SK-N-DZ (cell line): ENCODE measurements at regions not wholly inside any gene's neighbourhood (a gene's known extent, or its start where the extent isn't known, plus 50 kb on each side); places are given as distances from the start of the nearest gene placed in this dataset.

Experiments
- DNase-seq: peaks from one replicate; pipeline ENCODE4 v3.0.0-alpha.2; 2015; ENCODE audit warnings: low spot score

DNA sequence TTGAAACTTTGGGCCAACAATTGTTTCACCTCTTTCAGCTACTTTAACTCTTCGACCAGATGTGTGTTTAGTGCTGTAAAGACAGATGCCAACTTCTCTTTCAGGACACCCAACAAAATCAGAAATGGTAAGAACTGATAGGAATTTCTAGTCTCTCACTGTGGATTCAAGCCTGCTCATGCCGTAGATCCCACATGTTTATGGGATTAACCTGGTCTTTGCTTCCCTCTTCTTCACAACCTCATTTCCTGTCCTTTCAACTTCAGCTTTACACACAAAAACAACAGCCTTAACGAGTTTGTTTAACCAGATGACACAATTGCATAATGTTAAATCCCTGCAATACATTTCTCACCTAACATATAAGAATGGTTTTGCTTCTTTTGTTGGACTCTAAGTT lies 1031.9 kb upstream of the LRFN5 start:
- DNase-seq = no peak

DNA sequence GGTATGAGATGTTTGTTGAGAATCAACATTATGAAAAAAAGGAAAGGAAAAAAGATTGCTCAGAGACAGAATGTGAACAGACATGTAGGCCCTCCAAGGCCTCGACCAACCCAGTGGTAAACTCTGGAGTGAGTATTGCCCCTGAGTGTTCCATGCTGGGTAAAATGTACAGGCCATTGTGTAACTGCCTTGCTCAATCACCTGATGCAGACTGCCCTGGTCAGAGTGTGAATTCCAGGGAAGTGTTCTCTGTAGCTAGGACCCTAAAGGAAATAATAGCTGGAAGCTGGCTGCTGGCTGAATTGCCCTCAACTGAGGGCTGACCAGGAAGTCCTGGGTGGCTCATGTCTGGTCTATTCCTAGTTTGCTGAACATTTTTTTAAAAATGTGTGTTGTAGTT lies 1081.4 kb upstream of the LRFN5 start:
- no peak for DNase-seq

DNA sequence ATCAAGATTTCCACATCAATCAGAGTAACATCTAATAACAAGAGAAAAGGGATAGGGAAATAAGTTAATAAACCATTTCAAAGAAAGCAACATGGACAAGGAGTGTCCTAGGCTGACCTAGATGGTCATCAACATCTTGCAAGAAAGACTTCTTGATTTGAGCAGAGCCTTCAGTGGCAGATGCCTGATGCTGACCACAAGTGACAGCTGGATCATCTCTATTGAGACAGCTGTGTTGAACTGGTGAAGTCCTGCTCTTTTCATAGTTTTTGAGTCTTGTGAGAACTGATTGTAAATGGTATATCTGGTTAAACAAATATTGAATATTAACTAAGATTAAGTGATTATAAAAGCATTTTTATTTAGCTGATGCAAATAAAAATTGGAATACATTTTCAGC lies 1083.6 kb upstream of the LRFN5 start:
- DNase-seq = no peak

DNA sequence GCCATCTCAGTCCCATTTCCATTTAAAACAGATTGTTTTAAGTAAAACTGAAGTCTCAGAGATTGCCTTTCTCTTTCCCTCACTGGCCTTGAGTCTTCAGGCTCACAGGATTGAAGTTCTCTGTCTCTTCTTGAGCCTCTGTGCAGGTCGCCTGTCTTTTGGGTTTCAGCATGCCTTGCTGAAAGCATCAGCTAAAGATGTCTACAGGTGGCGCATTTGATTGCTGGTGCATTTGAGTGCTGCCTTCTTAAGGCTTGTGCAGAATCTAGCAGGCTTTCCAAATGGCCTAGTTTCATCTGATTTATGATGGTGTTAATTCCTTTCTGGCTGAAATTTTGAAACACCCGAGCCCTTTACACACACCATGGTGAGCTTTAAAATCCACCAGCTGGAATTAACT lies 1062.2 kb upstream of the FBXO33 start:
- no peak for DNase-seq

DNA sequence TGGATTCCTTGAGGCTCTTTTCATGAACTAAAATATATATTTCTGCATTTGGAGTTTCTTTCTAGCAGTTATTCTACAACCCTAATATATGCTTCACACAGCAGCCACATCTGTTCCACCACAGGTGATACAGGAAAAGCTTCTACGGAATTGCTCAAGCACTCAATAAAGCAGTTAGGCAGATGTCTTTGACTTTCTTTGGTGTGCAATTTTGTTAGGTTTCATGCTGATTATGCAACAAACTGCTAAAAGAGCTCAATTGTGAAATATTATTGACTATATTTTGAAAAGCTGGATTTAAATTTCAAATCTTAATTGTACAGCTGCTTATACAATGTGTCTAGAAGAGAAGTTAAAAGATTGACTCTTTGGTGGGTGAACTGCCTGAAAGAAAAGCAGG lies 1055.6 kb upstream of the FBXO33 start:
- no peak for DNase-seq

DNA sequence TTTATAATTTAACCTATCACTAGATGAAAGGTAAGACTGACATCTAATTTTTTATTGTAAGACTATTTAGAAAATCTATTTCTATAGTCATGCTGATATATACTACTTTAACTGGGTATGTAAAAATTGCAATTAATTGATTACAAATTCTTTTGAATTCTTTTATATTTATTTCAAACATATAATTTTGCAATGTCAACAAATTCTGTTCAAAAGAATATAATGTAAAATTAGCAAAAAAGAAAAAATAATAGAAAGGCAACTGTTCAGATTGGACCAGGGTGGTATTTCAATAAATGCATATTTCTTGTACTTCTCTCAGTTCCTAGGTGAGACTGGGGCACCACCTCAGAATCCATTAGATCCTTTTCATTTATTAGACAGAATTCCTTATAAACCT lies 1053.5 kb upstream of the FBXO33 start:
- no peak for DNase-seq

DNA sequence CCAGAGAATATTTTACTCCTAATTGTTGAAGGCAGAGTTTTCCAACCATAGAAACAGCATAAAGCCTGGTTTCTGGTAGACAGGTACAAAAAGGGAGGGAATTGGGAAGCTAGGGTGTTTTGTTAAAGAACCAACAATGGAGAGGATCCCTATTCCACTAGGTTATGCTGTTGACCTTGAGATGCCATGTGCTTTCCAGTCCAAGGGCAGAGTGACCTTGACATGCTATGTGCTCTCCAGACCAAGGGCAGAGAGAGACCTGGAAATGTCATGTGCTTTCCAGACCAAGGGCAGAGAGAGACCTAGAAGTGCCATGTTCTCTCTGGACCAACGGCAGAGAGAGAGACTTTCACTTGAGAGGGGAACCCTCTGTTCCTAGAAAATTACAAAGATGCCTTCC lies 1043.8 kb upstream of the FBXO33 start:
- no peak for DNase-seq

DNA sequence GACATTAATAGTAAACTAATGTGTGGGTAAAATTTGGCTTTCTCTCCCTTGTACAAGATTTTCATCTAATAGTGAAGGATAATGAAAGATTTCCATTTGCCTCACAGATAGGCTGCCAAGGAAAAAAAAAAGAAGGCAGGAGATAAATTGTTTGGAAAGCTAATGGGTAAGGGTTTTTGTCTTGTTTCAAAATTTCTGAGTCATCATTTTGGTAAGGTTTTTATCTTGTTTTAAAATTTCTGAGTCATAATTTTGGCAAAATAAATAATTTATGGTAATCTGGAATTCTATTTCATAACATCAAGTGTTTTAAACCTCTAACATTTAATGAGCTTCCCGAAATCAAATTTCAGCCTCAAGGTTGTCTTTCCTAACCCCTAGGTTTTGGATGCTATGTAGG lies 1035.7 kb upstream of the FBXO33 start:
- no peak for DNase-seq

DNA sequence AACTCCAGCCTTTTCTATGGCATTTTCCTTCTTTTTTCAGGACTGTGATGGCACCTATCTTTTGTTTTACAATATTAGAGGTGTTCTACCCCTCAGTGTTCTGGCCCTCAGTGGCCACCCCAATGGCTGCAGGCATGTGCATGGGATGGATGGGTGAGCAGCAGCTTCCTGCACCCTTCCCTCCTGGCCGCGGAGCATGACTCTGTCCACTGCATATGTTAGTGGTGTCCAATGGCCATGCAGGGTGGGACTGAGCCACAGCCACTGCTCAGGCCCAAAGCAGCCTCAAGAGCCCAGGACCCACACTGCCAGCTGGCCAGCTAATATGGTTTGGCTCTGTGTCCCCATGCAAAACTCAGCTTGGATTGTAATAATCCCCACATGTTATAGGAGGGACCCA lies 1032.3 kb upstream of the FBXO33 start:
- no peak for DNase-seq

DNA sequence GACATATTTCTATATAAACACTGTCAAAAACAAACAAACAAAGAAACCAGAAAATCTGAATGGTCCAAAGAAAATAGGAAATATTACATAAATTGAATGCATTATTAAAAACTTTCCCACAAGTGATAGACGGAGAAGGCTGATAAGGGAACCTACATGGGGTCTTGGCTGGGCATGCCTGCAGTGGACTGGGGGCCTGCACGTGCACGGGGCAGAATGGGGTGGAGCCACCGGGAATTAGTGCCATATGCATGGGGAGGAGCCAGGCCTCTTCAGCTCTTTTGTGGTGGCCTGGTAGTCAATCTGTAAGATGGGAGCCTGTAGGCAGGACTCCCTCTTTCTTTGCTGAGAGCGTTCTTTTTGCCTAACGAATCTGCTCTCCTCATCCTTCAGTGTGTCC lies 1031.7 kb upstream of the FBXO33 start:
- DNase-seq = no peak

DNA sequence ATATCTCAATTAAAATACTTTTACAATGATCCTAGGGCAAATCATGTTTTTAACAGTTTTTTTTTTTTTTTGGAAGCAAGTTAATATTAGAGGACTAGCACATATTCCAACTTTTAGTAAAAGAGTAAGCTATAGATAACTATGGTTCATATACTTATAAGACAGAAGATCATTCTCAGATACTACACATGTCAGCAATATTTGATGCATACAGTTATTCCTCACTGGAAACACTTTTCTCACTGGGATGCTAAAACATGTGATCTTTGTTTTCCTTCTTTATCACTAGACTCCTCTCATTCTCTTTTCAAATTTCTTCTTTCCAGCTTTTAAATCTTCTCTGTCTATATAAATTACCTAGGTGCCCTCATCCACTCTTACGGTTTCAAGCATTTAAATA lies 1020.4 kb upstream of the FBXO33 start:
- DNase-seq = no peak

DNA sequence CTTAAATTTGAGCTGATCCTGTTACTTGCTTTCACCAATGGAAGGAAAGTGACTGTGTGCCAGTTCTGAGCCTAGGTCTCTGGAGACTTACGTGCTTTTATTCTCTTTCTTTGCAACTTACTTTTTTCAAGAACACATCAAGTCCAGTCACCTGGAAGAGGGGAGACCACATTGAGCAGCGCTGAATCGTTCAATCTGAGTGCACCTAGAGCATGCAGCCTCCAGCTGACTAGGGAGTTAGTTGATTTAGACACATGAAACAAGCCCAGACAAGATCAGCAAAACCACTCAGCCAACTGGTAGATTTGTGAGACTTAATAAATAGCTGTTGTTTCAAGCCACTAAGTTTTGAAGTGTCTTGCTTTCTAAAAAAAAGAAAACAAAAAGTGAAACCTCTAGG lies 1014.8 kb upstream of the FBXO33 start:
- no peak for DNase-seq

DNA sequence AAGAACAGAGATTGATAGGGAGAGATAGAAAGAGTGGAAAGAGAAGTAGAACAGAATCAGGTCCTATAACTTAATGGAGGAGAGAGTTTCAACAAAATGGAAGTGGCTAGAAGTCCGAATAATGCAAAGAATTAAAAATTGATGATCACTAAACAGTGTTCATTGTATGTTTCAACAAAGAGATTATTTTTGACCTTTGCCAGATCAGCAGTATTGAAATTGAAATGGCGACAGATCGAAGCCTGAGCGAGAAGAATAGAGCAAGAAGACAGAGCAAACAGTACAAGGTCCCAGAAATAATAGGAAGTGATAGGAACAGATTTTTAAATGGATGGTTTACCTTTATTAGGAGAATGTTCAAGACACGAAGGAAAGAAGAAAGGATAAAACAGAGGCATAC lies 1012.8 kb upstream of the FBXO33 start:
- no peak for DNase-seq

DNA sequence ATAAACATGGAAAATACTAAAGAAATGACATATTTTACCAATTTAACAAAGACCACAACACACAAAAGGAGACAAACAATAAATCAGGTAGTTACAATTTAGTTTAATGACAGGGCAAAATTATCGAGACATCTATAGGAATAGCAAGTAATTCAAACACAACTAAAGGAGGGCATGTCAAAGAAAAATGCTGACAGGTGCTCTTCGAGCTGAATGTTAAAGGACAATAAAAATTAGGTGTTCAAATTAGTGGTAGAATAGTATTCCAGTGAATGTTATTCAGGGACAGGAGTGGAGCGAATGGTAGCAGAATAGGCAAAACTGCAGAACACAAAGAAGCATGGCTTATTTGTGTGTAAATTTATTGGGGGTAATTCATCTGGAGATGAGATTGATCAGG lies 1004.3 kb upstream of the FBXO33 start:
- DNase-seq = no peak

DNA sequence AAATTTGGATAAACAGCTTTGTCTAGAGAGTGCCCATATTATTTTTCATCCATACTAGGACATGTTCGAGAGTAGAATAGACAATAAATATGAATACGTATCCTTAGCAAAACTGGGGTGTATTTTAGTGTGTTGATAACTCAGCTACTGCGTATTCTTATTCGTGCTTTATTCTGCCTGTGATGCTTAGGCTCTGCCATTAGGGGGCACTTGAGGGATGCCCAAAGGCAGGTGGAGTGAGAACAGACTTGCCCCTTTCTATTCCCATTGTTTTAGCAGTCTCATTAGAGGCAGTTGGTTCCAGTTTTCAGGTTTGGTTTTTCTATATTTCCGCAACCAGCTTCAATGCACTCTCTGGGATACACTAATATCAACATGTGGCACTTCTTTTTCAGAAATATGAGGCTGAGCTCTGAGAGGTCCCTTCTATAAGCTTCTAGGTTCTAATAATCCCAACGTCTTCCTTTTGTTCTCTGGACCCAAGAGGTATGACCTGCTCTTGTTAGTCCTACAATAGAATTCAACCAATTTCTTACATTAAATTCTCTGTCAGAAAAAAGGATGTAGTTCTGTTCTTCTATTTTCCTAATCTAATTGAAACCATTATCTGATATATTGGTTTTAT lies 985.7 kb upstream of the FBXO33 start:
- peak; percentile 36 for DNase-seq

DNA sequence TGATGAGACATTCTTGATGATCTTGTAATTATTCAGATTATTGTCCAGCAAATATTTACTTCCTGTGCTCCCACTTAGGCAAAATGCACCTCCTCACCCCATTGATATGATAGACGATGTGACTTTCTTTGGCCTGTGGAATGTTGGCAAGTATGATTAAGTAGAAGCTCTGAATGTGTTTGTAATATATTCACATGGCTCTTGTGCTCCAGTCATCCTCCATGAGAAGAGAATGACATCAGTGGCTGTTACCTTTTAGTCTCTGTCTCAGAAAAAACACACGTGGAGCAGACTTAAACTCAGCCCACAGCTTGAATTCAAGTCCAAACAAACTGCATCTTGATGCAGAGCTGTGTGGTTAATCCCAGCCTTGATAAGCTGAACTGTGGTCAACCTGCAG lies 984.3 kb upstream of the FBXO33 start:
- no peak for DNase-seq

DNA sequence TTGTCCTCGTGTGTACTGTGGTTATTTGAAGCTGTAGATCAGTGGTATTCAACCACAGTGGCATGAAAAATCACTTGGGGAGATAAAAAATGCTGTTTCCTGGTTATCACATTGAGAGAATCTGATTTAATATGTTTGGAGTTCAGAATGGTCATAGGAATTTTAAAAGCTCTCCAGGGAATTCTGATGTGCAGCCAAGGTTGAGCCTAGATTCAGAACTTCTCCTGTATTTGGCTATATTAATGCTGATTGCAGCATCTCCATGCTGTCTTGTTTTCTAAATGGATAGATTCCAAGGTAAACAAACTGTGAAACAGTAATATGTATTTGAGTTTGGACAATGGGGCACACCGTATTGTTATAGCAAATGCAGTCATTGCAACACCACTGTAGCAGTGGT lies 982.2 kb upstream of the FBXO33 start:
- no peak for DNase-seq

DNA sequence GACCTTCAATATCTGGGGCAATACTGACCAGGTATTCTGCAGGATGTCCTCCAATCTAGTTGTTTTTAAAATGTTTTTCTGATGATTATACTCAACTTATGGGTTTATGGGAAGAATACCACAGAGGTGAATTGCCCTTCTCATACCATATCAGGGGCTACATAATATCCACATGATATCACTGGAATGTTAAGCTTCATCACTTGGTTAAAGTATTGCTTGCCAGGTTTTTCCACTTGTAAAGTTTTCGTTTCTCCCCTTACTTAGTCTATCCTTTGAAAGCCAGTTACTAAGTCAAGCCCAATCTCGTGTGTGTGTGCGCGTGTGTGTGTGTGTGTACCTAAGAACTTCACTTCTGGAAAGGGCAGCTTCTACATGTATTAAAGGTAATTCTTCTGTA lies 980.9 kb upstream of the FBXO33 start:
- no peak for DNase-seq

DNA sequence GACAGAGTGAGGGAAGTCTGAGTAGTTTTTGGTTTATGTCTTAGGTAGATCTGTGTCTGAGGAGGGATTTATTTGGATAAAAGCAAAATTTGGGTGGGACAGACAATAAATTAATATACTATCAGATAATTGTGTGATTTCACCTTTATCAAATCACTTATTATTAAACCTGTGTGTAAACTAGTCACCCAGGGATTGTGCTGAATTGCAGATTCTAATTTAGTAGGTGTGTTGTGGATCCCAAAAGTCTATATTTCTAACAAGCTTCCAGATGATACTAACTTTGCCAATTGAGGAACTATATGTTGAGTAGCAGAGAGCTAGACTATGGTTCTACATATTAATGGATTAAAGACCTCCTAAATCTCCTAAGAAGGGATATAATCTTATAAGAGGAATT lies 978.5 kb upstream of the FBXO33 start:
- no peak for DNase-seq

DNA sequence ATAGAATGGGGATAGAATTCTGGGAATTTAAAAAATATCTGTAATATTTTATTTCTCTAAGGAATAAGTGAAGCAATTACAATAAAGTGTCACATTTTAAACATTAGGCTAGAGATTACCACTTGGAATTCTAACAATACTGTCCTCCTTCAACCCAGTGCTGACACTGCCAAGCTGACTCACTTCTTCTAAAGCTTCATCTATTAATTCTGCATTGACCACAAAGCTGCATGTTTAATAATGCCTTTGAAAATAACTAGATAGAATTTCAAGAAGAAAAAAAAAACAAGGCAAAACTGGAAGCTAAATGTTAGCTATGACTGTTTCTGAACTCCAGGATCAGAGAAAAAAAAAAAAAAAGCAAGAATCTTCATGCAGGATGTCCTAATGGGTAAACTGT lies 970.7 kb upstream of the FBXO33 start:
- no peak for DNase-seq

DNA sequence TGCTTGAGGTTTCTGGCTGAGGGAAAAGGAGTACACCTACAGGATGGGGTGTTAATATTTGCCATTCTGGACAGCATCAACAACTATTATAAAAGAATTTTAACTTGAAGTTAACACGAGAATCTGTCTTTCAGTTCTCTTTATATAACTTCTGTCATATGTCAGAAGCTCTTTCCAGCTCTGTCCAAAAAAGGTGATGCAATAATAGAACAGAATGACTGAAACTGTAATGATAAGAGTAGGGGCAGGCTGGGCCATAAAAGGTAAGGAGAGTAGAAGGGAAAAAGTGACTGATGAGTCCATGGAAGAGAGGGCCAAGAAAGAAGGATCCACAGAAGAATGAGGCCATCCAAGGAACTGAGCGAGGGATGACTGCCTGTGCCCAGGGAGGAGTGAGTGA lies 966.7 kb upstream of the FBXO33 start:
- no peak for DNase-seq

DNA sequence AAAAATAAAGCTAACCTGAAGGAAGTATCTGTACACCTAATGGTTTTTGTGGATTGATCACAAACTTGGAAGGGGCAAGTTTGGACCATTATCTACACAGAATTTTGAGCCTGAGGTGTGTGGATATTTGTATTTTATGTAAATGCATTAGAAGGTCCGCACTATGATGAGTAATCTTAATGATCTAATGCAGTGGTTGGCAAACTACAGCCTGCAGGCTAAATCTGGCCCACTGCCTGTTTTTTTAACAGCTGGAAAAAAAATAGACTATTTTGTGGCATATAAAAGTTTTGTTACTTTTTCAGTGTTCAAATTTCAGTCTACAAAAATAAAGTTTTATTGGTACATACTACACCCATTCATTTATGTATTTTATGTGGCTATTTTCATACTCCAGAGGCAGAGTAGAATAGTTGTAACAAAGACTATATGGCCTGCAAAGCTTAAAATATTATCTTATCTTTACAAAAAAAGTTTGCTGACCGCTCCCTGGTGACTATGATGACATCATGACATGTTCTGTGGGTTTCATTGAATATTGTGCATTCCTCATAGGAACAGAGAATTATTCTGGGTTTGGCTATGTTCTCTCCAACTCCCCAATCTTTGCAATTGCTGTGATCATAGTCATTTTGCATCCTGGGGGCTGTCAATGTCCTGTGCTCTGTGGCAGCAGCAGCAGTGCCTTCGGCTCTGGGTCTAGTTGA lies 962.6 kb upstream of the FBXO33 start:
- no peak for DNase-seq

DNA sequence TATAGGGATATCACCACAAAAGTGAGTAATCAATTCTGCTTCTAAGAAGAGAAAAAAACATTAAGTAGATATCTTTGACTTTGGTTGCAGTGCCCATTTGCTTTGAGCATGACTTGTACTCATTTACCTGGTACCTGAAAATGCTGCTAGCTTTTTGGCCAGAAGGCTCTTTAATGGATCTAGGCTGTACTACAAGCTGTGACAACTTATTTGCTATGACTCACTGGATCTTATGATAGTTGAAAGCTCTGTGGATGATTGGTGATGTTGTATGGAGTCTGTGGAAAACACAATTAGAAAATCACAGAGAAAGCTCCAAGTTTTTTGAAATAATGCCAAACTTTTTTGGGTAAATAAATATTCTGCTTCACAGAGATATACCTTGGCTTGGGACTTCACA lies 960.9 kb upstream of the FBXO33 start:
- DNase-seq = no peak

DNA sequence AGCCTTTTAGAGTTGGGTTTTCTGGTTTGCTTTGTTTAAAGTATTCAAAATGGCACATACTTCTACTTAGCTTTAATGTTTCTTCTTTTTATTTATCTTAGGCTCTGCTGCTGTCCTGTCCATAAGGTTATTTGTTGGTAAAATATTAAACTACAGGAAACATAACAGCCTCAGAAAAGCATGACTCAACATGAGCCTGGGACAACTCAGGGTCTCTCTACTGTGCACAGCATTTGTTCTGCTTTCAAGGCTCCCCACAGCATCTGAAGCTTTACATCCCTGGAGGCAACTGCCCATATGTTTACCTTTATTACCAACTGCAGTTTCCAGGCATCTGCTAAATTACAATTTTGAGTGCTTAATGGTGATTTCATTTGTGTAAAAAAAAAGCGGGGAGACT lies 954.2 kb upstream of the FBXO33 start:
- DNase-seq = no peak
